Parathyroid adenoma (tissue), 2 donors: ENCODE measurements at regions not wholly inside any gene's neighbourhood (a gene's known extent, or its start where the extent isn't known, plus 50 kb on each side); places are given as distances from the start of the nearest gene placed in this dataset.

Experiments used
- H2AFZ ChIP-seq: fragments of 300-600 bp; sonication (generic); one replicate; pipeline ENCODE4 v1.7.0; 2017; ENCODE audit warnings: antibody characterized with exemption, mild to moderate bottlenecking
- H3K27ac ChIP-seq: fragments of 300-600 bp; sonication (generic); one replicate; pipeline ENCODE4 v1.7.0; 2017
- H3K27me3 ChIP-seq: fragments of 300-600 bp; sonication (generic); one replicate; pipeline ENCODE4 v1.7.0; 2017; ENCODE audit warnings: low read length; ENCODE audit not compliant: control insufficient read depth, insufficient read depth
- H3K36me3 ChIP-seq: fragments of 300-600 bp; sonication (generic); one replicate; pipeline ENCODE4 v1.7.0; 2017; ENCODE audit warnings: low read length; ENCODE audit not compliant: control insufficient read depth, insufficient read depth
- H3K4me1 ChIP-seq: fragments of 300-600 bp; sonication (generic); one replicate; pipeline ENCODE4 v1.7.0; 2017; ENCODE audit warnings: control low read depth
- H3K4me2 ChIP-seq: fragments of 300-600 bp; sonication (generic); one replicate; pipeline ENCODE4 v1.7.0; 2017; ENCODE audit warnings: low read length
- H3K4me3 ChIP-seq: fragments of 300-600 bp; sonication (generic); one replicate; pipeline ENCODE4 v1.7.0; 2017; ENCODE audit warnings: low read depth, low read length
- H3K79me2 ChIP-seq: fragments of 300-600 bp; sonication (generic); one replicate; pipeline ENCODE4 v1.7.0; 2017; ENCODE audit warnings: control low read depth
- H3K9ac ChIP-seq: fragments of 300-600 bp; sonication (generic); one replicate; pipeline ENCODE4 v1.7.0; 2017; ENCODE audit warnings: mild to moderate bottlenecking
- H3K9me3 ChIP-seq: fragments of 300-600 bp; sonication (generic); one replicate; pipeline ENCODE4 v1.7.0; 2017; ENCODE audit warnings: low read length; ENCODE audit not compliant: control insufficient read depth
- TF ChIP-seq, protein P1 (sequence below): fragments of 300-600 bp; sonication (generic); IDR thresholded peaks from one replicate; pipeline ENCODE4 v1.7.0; 2017; ENCODE audit warnings: antibody characterized with exemption, mild to moderate bottlenecking
- donor health status: primary hyperparathyroidism.

DNA sequence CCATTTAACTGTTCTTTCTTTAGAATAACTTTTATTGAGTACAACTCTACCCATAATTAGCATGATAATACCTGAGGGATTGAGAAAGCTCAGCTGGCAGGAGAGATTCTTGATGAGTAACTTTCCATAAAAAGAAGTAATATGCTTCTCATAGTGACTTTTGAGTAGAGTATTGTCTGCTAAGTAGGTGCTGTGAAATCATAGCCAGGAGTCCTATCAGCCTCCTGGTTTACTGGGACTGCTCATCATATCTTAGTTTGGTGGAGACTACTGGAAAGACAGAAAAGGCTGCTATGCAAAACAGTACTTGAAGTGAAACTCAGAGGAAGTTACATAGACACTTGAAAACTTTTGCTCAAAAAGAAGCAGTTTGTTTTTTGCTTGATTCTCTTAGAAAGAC lies 113.3 kb upstream of the ATP2B1 start:
- no peak overlapping the region for H3K27ac ChIP-seq
- TF ChIP-seq, protein P1, sequence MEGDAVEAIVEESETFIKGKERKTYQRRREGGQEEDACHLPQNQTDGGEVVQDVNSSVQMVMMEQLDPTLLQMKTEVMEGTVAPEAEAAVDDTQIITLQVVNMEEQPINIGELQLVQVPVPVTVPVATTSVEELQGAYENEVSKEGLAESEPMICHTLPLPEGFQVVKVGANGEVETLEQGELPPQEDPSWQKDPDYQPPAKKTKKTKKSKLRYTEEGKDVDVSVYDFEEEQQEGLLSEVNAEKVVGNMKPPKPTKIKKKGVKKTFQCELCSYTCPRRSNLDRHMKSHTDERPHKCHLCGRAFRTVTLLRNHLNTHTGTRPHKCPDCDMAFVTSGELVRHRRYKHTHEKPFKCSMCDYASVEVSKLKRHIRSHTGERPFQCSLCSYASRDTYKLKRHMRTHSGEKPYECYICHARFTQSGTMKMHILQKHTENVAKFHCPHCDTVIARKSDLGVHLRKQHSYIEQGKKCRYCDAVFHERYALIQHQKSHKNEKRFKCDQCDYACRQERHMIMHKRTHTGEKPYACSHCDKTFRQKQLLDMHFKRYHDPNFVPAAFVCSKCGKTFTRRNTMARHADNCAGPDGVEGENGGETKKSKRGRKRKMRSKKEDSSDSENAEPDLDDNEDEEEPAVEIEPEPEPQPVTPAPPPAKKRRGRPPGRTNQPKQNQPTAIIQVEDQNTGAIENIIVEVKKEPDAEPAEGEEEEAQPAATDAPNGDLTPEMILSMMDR: no peak
- H3K9me3 ChIP-seq: no peaks in the 10 kb centered on the region
- H3K4me2 ChIP-seq: no peak overlapping the region
- H3K4me3 ChIP-seq: no peak overlapping the region
- H3K79me2 ChIP-seq: no peaks in the 10 kb centered on the region
- no peak overlapping the region for H3K9ac ChIP-seq
- no peak overlapping the region for H2AFZ ChIP-seq
- no peaks in the 10 kb centered on the region for H3K4me1 ChIP-seq
- H3K27me3 ChIP-seq: no peaks in the 10 kb centered on the region
- no peaks in the 10 kb centered on the region for H3K36me3 ChIP-seq

DNA sequence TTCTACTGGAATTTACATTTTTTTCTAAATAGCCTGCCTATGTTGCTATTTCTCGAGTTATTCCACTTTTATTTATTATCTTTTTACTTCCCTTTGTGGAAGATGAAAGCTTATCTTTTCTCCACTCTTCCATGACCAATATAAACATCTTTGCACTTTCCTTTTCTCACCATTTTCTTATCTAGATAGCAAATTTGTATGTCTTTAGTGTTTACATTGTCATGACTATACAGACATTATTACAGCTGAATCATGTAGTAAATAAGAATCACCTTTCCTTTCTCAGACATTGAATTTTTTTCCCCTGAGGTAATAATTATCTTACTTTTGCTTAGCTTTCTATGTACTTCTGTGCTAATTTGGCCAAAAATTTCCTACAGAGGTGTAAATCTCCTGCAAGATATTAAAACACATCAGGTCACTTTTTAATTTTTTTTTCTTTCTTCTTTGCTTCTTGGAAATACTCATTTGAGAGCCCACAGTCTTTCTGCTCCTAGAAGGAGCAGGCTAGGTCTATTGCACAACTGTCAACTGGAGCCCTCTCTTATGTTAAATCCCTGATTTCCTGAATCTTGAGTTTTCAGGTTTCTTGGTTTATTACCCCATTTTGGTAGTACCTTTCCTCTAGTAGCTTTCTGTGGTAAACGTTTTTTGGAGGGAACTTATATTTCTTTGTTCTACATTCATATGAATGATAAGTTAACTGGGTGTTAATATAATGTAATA lies 109.0 kb upstream of the ATP2B1 start:
- no peaks in the 10 kb centered on the region for H3K4me1 ChIP-seq
- TF ChIP-seq, protein P1: no peak
- H3K27ac ChIP-seq: no peak overlapping the region
- no peak overlapping the region for H3K4me3 ChIP-seq
- H3K36me3 ChIP-seq: no peaks in the 10 kb centered on the region
- H3K9me3 ChIP-seq: no peaks in the 10 kb centered on the region
- H3K9ac ChIP-seq: no peak overlapping the region
- no peaks in the 10 kb centered on the region for H3K79me2 ChIP-seq
- no peak overlapping the region for H3K4me2 ChIP-seq
- no peaks in the 10 kb centered on the region for H3K27me3 ChIP-seq
- no peak overlapping the region for H2AFZ ChIP-seq

DNA sequence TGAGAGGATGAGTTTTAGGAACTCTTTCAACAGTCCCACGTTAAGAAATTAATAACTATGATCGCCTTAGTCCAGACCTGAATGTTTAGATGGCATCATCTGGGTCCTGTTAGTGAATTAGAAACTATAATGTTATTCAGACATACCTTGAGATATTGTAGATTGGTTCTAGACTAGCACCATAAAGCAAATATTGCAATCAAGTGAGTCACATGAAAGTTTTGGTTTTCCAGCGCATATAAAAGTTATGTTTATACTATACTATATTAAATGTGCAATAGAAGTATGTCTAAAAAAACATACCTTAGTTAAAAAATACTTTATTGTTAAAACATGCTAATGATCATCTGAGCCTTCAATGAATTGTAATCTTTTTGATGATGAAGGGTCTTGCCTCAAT lies 106.6 kb upstream of the ATP2B1 start:
- Histone ChIP-seq H3K27me3 (no peaks in the 10 kb centered on the region), H3K4me1 (no peaks in the 10 kb centered on the region), H3K9me3 (no peaks in the 10 kb centered on the region), H3K4me3 (no peak overlapping the region), H3K36me3 (no peaks in the 10 kb centered on the region), H2AFZ (no peak overlapping the region), H3K4me2 (no peak overlapping the region), H3K9ac (no peak overlapping the region), H3K79me2 (no peaks in the 10 kb centered on the region), H3K27ac (no peak overlapping the region)
- TF ChIP-seq, protein P1: no peak

DNA sequence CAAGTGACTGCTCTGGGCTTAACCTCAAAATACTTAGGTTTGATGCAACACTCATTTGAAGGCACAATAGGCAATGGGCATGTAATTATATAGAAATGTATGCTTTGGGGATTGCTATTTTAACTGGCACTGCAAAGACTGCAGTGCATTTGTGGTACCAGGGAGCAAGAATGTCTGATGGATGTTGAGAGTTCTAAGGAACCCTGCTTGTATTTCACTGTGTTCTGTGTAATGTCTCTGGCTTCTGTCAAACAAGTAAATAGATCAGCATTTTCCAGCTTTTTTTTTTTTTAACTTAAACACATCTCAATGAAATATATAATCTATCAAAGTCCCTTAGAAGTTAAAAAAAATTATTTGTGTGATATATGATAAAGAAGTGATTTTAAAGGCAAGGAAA lies 94.8 kb upstream of the ATP2B1 start:
- Histone ChIP-seq H3K27ac (no peak overlapping the region), H3K36me3 (no peaks in the 10 kb centered on the region), H3K27me3 (no peaks in the 10 kb centered on the region), H3K4me1 (no peaks in the 10 kb centered on the region), H3K9me3 (no peaks in the 10 kb centered on the region), H2AFZ (no peak overlapping the region), H3K9ac (no peak overlapping the region), H3K4me2 (no peak overlapping the region), H3K79me2 (no peaks in the 10 kb centered on the region), H3K4me3 (no peak overlapping the region)
- TF ChIP-seq, protein P1: no peak

DNA sequence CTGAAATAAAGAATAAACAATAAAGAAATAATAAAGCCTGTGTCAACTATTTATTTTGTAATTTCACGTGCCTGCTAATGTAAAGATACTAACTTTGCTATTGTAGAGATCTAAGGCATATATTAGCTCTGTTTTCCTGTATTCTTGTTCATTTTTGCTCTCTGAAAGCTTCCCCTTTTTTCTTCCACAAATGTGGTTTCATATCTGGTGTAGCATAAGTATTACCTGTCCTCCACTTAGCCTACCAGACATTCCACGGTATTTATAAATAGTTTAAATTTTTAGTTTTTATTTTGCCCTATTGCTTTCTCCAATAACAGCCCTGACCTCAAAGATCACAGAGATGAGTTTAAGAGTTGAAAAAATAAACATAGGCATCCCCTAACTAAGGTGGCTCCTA lies 92.6 kb upstream of the ATP2B1 start:
- no peak overlapping the region for H2AFZ ChIP-seq
- TF ChIP-seq, protein P1: no peak
- no peaks in the 10 kb centered on the region for H3K36me3 ChIP-seq
- no peaks in the 10 kb centered on the region for H3K4me1 ChIP-seq
- H3K27ac ChIP-seq: no peak overlapping the region
- no peak overlapping the region for H3K4me2 ChIP-seq
- no peak overlapping the region for H3K4me3 ChIP-seq
- H3K79me2 ChIP-seq: no peaks in the 10 kb centered on the region
- no peak overlapping the region for H3K9ac ChIP-seq
- no peaks in the 10 kb centered on the region for H3K9me3 ChIP-seq
- H3K27me3 ChIP-seq: no peaks in the 10 kb centered on the region
